ENCODE measurements at regions not wholly inside any gene's neighbourhood (a gene's known extent, or its start where the extent isn't known, plus 50 kb on each side); places are given as distances from the start of the nearest gene placed in this dataset.
"Not testable (repeated sequence)": the region's sequence is repeated elsewhere in the genome, so short reads cannot be mapped to it uniquely, and the experiment has no call there.

GRCh38 chr13:65378943-65379519 lies 1851.1 kb downstream of the PCDH9 start:
- WGBS, result 43% methylated on average over 3 of the region's 3 CpGs
- no peak for DNase-seq (ENCODE audit: low spot score)
- Histone ChIP-seq H3K27ac (ENCODE audit: low read depth in 1 of 2, low read length in 2 of 2) (no peak overlapping the region), H3K27me3 (ENCODE audit: control insufficient read depth in 4 of 4, insufficient read depth in 4 of 4, low read length in 3 of 4) (no peaks in the 10 kb centered on the region), H3K9ac (ENCODE audit: low read depth in 1 of 2, low read length in 2 of 2) (no peak overlapping the region), H3K9me3 (ENCODE audit: control insufficient read depth in 4 of 4, low read length in 3 of 4) (peaks cover 0 to 6% (median 5%) of the 10 kb centered on the region in 4 donors), H3K4me1 (ENCODE audit: control insufficient read depth in 4 of 4, insufficient read depth in 4 of 4, low read length in 3 of 4) (no peaks in the 10 kb centered on the region), H3K36me3 (ENCODE audit: control insufficient read depth in 4 of 4, insufficient read depth in 3 of 4, low read depth in 1 of 4, low read length in 3 of 4) (no peaks in the 10 kb centered on the region), H3K4me3 (ENCODE audit: low read depth in 1 of 3, low read length in 3 of 3) (no peak overlapping the region)
- no peak for TF ChIP-seq RXRA (IDR thresholded peaks at IDR 0.05)

DNA sequence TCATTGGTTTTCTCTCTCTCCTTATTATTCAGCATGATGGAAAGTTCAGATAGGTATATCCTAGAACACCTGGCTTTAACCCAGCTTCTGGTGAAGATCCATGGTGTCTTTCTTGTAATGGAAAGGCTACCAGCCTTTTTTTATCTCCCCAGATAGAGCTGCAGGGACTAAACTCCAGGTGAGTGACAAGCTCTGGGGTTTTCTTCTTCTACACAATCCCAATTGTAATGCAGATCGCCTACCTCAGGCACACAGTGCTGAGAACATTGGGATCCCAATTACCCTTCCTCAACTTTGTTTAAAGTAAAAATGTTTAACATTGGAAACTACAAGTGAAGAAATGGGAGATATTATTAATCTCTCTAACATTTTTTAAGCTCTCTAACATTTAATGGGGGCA lies 1851.7 kb downstream of the PCDH9 start:
- Histone ChIP-seq H3K4me1 (ENCODE audit: control insufficient read depth in 4 of 4, insufficient read depth in 4 of 4, low read length in 3 of 4) (no peaks in the 10 kb centered on the region), H3K36me3 (ENCODE audit: control insufficient read depth in 4 of 4, insufficient read depth in 3 of 4, low read depth in 1 of 4, low read length in 3 of 4) (no peaks in the 10 kb centered on the region), H3K27me3 (ENCODE audit: control insufficient read depth in 4 of 4, insufficient read depth in 4 of 4, low read length in 3 of 4) (no peaks in the 10 kb centered on the region), H3K4me3 (ENCODE audit: low read depth in 1 of 3, low read length in 3 of 3) (no peak overlapping the region), H3K9ac (ENCODE audit: low read depth in 1 of 2, low read length in 2 of 2) (no peak overlapping the region), H3K9me3 (ENCODE audit: control insufficient read depth in 4 of 4, low read length in 3 of 4) (peaks cover 0 to 6% (median 5%) of the 10 kb centered on the region in 4 donors), H3K27ac (ENCODE audit: low read depth in 1 of 2, low read length in 2 of 2) (no peak overlapping the region)
- no peak for DNase-seq (ENCODE audit: low spot score)
- WGBS, result 80% methylated on average over 1 of the region's 1 CpG
- TF ChIP-seq HNF4A (conservative IDR thresholded peaks at IDR 0.05) (no peak), TAF1 (conservative IDR thresholded peaks at IDR 0.05) (no peak), GABPA (IDR thresholded peaks at IDR 0.05 in 1 of 2, conservative IDR thresholded peaks at IDR 0.05 in 1 of 2) (no peak), FOXA1 (IDR thresholded peaks at IDR 0.05) (no peak)
- TF ChIP-seq, protein P1, sequence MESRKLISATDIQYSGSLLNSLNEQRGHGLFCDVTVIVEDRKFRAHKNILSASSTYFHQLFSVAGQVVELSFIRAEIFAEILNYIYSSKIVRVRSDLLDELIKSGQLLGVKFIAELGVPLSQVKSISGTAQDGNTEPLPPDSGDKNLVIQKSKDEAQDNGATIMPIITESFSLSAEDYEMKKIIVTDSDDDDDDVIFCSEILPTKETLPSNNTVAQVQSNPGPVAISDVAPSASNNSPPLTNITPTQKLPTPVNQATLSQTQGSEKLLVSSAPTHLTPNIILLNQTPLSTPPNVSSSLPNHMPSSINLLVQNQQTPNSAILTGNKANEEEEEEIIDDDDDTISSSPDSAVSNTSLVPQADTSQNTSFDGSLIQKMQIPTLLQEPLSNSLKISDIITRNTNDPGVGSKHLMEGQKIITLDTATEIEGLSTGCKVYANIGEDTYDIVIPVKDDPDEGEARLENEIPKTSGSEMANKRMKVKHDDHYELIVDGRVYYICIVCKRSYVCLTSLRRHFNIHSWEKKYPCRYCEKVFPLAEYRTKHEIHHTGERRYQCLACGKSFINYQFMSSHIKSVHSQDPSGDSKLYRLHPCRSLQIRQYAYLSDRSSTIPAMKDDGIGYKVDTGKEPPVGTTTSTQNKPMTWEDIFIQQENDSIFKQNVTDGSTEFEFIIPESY (IDR thresholded peaks at IDR 0.05), result no peak

DNA sequence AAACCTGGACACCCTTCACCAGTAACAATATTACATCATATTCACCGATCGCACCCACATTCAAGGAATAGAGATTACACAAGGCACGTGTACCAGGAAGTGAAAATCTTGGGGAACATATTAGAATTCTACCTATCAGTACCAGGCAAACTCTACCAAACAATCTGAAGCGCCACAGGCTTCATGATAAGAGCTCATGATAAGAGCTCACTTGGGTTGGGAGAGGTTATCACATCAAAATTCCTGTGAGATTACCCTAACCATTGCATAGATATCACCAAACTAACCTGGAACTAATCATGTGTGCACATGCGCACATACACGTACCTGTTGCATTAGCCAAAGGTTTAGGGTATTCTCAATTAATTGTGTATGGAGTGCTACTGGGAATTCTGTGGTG lies 1861.3 kb downstream of the PCDH9 start:
- no peak for DNase-seq (ENCODE audit: low spot score)
- 74% methylated on average over 6 of the region's 6 CpGs for WGBS
- Histone ChIP-seq H3K4me1 (ENCODE audit: control insufficient read depth in 4 of 4, insufficient read depth in 4 of 4, low read length in 3 of 4) (no peaks in the 10 kb centered on the region), H3K4me3 (ENCODE audit: low read depth in 1 of 3, low read length in 3 of 3) (no peak overlapping the region), H3K9ac (ENCODE audit: low read depth in 1 of 2, low read length in 2 of 2) (no peak overlapping the region), H3K27me3 (ENCODE audit: control insufficient read depth in 4 of 4, insufficient read depth in 4 of 4, low read length in 3 of 4) (no peaks in the 10 kb centered on the region), H3K36me3 (ENCODE audit: control insufficient read depth in 4 of 4, insufficient read depth in 3 of 4, low read depth in 1 of 4, low read length in 3 of 4) (no peaks in the 10 kb centered on the region), H3K27ac (ENCODE audit: low read depth in 1 of 2, low read length in 2 of 2) (no peak overlapping the region), H3K9me3 (ENCODE audit: control insufficient read depth in 4 of 4, low read length in 3 of 4) (no peaks in the 10 kb centered on the region)
- TF ChIP-seq FOXA1 (IDR thresholded peaks at IDR 0.05) (no peak), JUND (IDR thresholded peaks at IDR 0.05) (no peak), HNF4A (conservative IDR thresholded peaks at IDR 0.05) (no peak), HNF4G (IDR thresholded peaks at IDR 0.05) (no peak)

DNA sequence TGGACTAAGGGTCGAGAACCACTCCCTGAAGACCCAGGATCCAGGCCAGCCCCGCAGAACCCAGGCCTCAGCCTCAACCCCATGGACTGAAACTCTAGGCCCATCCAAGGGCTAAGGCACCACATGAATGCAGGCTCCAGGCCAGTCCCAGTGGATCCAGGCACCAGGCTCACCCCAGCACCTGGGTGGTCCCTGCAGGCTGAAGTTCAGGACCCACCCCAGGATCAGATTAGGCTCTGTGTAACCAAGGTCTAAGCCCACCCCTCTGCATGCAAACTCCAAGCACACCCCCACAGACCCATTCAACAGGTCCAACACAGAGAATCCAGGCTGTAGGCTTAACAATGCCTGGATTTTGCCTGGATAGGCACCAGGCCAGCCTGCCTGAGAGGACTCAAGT lies 1876.2 kb downstream of the PCDH9 start:
- 66% methylated on average over 2 of the region's 2 CpGs for WGBS
- H3K4me3 ChIP-seq (ENCODE audit: low read depth in 1 of 3, low read length in 3 of 3), result no peak overlapping the region
- no peaks in the 10 kb centered on the region for H3K4me1 ChIP-seq (ENCODE audit: control insufficient read depth in 4 of 4, insufficient read depth in 4 of 4, low read length in 3 of 4)
- no peak overlapping the region for H3K9ac ChIP-seq (ENCODE audit: low read depth in 1 of 2, low read length in 2 of 2)
- H3K36me3 ChIP-seq (ENCODE audit: control insufficient read depth in 4 of 4, insufficient read depth in 3 of 4, low read depth in 1 of 4, low read length in 3 of 4), result no peaks in the 10 kb centered on the region
- H3K27ac ChIP-seq (ENCODE audit: low read depth in 1 of 2, low read length in 2 of 2), result no peak overlapping the region
- H3K27me3 ChIP-seq (ENCODE audit: control insufficient read depth in 4 of 4, insufficient read depth in 4 of 4, low read length in 3 of 4), result no peaks in the 10 kb centered on the region
- no peak for DNase-seq (ENCODE audit: low spot score)
- TF ChIP-seq, protein P2, sequence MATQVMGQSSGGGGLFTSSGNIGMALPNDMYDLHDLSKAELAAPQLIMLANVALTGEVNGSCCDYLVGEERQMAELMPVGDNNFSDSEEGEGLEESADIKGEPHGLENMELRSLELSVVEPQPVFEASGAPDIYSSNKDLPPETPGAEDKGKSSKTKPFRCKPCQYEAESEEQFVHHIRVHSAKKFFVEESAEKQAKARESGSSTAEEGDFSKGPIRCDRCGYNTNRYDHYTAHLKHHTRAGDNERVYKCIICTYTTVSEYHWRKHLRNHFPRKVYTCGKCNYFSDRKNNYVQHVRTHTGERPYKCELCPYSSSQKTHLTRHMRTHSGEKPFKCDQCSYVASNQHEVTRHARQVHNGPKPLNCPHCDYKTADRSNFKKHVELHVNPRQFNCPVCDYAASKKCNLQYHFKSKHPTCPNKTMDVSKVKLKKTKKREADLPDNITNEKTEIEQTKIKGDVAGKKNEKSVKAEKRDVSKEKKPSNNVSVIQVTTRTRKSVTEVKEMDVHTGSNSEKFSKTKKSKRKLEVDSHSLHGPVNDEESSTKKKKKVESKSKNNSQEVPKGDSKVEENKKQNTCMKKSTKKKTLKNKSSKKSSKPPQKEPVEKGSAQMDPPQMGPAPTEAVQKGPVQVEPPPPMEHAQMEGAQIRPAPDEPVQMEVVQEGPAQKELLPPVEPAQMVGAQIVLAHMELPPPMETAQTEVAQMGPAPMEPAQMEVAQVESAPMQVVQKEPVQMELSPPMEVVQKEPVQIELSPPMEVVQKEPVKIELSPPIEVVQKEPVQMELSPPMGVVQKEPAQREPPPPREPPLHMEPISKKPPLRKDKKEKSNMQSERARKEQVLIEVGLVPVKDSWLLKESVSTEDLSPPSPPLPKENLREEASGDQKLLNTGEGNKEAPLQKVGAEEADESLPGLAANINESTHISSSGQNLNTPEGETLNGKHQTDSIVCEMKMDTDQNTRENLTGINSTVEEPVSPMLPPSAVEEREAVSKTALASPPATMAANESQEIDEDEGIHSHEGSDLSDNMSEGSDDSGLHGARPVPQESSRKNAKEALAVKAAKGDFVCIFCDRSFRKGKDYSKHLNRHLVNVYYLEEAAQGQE (IDR thresholded peaks at IDR 0.05), result no peak
- TF ChIP-seq RXRA (IDR thresholded peaks at IDR 0.05) (no peak), GABPA (IDR thresholded peaks at IDR 0.05 in 1 of 2, conservative IDR thresholded peaks at IDR 0.05 in 1 of 2) (no peak), FOXA2 (IDR thresholded peaks at IDR 0.05) (no peak), YY1 (IDR thresholded peaks at IDR 0.05) (no peak), HNF4A (conservative IDR thresholded peaks at IDR 0.05) (no peak)
- TF ChIP-seq, protein P3, sequence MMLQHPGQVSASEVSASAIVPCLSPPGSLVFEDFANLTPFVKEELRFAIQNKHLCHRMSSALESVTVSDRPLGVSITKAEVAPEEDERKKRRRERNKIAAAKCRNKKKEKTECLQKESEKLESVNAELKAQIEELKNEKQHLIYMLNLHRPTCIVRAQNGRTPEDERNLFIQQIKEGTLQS (IDR thresholded peaks at IDR 0.05), result no peak
- no peaks in the 10 kb centered on the region for H3K9me3 ChIP-seq (ENCODE audit: control insufficient read depth in 4 of 4, low read length in 3 of 4)

DNA sequence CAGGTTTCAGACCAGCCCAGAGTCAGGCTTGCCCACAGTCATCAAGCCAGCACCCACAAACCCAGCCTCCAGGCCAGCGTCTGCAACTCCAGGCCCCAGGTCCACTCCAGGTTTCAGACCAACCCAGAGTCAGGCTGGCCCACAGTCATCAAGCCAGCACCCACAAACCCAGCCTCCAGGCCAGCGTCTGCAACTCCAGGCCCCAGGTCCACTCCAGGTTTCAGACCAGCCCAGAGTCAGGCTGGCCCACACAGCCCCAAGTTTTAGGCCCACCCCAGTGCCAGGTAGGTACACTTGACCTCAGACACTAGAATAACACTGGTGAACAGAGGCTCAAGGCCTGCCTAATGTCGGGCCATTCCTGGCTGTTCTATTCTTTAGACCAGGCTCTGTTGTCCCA lies 1877.0 kb downstream of the PCDH9 start:
- 70% methylated on average over 3 of the region's 3 CpGs for WGBS

More for the DNA sequence above, 1877.0 kb downstream of the PCDH9 start:
- H3K4me3 ChIP-seq (ENCODE audit: low read depth in 1 of 3, low read length in 3 of 3); H3K27me3 ChIP-seq (ENCODE audit: control insufficient read depth in 4 of 4, insufficient read depth in 4 of 4, low read length in 3 of 4); H3K4me1 ChIP-seq (ENCODE audit: control insufficient read depth in 4 of 4, insufficient read depth in 4 of 4, low read length in 3 of 4); H3K36me3 ChIP-seq (ENCODE audit: control insufficient read depth in 4 of 4, insufficient read depth in 3 of 4, low read depth in 1 of 4, low read length in 3 of 4); H3K9ac ChIP-seq (ENCODE audit: low read depth in 1 of 2, low read length in 2 of 2); H3K9me3 ChIP-seq (ENCODE audit: control insufficient read depth in 4 of 4, low read length in 3 of 4); H3K27ac ChIP-seq (ENCODE audit: low read depth in 1 of 2, low read length in 2 of 2); DNase-seq (ENCODE audit: low spot score): not testable (repeated sequence)

All from liver (tissue), 7 donors.